ENCODE measurements at regions not wholly inside any gene's neighbourhood (a gene's known extent, or its start where the extent isn't known, plus 50 kb on each side); places are given as distances from the start of the nearest gene placed in this dataset.

- no peak for DNase-seq
Observed at GRCh38 chr11:91407842-91408241, 816.8 kb upstream of the FAT3 start.

GRCh38 chr11:91406009-91406408 lies 818.6 kb upstream of the FAT3 start:
- no peak for DNase-seq

- DNase-seq = no peak
Observed at GRCh38 chr11:91404344-91404743, 820.3 kb upstream of the FAT3 start.

- DNase-seq = no peak
Observed at GRCh38 chr11:91397134-91397468, 827.5 kb upstream of the FAT3 start.

DNA sequence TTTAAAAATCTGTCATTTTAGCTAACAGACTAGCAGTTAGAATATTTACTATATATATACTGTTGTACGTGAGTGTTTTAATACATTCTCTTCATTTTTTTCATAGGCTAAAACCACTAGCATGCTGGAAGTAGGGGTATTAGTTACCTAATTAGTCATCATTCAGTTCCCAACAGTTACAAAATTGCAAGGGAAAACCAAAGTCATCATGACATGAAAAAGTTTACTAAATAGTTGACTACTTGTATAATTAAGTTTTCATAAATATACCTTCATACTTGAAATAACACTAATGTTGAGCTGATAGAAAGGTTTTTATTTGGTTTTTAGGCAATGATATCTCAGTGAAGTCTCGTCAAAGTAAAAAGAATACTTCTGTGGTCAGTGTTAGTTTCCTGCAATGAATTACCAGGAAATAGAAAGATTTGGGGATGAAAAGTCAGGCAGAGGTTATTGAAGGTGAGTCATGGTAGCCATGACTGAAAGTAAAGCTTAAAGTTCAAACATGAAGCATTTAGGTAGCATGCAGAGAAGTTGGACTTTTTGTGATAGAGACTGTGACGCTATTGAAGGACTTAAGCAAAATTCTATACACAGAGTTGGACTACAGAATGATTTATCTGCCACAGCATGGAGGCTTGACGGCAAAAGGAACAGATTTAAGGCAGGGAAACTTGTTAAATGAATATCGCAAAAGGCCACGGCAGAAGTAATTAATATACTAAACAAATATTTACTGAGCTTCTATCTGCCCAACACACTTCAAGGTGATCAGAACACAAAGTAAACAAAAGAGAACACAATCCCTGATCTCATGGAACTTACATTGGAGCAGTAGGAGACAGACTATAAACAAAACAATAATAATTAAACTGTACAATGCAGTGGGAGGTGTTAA lies 828.1 kb upstream of the FAT3 start:
- DNase-seq = no peak

- DNase-seq = no peak
Observed at GRCh38 chr11:91394727-91395414, 829.7 kb upstream of the FAT3 start.

DNA sequence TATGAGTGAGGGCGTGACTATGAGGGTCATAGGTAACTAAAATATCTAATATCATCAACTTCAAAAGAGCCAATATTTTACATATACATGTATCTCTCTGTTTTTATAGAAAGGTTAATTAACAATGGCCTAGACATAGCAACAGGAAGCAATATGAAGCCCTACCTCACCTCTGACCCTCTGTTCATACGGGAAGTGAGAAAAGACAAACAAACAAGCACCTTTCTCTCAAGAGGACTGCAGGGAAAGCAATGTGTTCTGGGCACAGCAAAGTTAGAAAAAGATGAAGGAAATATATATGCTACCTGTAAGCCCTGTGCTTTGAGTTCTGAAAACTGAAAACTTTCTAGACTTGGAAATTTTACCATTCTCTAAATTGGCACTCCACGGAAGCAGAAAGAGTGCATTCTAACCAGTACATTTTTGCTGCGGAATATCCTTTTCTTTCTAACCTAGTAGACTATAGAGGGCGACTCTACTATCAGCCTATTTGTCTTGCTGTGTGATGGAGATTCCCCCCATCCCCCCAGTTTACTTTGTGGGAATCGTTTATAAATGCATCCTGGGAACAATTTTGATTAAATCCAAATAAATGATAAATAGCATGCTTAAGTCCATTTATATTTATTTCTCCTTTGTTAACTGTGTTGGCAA lies 830.4 kb upstream of the FAT3 start:
- no peak for DNase-seq

- no peak for DNase-seq
Observed at GRCh38 chr11:91382946-91383345, 841.7 kb upstream of the FAT3 start.

DNA sequence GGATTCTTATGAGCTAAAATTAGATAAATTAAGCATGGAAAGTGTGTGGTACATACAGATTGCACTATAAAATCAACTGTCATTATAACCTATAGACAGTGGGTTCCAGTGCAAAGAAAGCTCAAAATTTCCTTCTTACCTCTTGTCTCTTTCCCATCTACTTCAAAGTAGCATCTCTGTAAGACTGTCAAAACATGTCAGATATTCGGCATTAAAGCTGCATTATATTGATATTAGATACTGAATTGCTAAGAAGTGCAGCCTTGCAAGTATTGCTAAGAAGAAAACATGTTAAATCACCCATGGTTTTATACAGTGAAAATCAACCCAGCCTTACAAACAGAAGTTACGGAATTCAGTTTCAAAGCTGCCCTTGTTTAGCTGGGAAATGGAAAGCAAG lies 849.8 kb upstream of the FAT3 start:
- no peak for DNase-seq

GRCh38 chr11:91373497-91373896 lies 851.1 kb upstream of the FAT3 start:
- no peak for DNase-seq

- no peak for DNase-seq
Observed at GRCh38 chr11:91366816-91367215, 857.8 kb upstream of the FAT3 start.

DNA sequence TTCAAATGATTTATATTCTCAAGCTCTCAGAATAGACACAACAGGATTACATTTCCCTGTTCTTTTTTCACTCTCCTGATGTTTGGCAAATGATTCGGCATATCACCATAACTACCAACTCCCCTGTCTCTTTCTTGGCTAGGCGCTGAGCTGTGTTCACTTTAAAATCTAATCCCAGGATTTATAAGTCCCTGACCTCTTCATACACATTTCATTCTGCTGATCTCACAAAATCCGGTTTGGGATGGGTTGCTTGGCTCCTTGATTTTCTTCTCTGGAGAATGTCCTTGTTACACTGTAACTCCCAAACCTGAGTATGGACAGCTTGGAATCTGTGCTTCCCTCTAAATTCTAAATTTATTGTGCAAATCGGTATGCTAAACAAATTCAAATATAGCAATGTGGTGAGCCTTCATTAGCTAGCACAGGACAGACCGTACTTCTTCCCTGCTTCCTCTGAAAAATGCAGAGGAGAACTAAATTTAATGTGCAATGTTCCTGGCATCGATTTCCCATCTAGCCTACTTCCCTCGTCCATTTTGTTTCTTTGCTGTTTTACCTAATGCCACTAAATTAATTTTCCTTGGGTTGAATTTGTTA lies 858.5 kb upstream of the FAT3 start:
- no peak for DNase-seq

DNA sequence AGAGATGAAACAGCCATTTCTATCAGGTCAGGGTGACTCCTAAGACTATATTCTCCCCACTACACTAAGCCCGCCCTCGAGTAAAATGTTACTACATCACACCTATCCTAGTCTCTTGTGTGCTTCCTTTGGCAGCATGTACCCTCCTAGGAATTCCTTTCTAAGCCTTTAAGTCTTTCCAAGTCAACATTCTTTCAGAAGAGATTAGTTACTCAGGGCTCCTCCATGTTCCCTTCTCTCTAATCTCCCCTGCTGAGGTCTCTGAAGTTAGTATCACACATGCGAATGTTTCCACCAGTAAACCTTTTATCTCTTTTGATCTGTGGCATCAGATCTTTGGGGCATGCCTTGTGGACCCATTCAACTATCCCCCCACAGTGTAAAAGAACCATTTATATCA lies 873.7 kb upstream of the FAT3 start:
- DNase-seq = no peak

- DNase-seq = no peak
Observed at GRCh38 chr11:91326751-91327150, 897.9 kb upstream of the FAT3 start.

- no peak for DNase-seq
Observed at GRCh38 chr11:91326280-91326679, 898.3 kb upstream of the FAT3 start.

- no peak for DNase-seq
Observed at GRCh38 chr11:91314521-91314920, 910.1 kb upstream of the FAT3 start.

DNA sequence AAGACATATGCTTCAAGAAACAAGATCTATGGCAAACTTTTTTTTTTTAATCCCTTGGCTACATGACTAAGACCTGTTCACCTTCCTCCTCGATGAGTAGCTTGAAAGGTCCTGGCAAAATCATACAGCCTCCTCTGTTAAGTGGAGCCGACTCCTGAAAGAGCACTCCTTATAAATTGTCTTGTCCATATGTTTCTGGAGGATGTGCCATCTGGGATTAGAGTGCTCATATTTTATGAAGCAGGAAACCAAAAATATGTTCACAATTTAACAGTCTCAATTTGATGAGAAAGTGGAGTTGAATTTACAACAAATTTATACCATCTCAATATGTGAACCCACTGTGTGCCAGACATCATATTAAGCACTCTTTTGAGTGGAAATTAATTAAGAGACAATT lies 912.1 kb upstream of the FAT3 start:
- no peak for DNase-seq

DNA sequence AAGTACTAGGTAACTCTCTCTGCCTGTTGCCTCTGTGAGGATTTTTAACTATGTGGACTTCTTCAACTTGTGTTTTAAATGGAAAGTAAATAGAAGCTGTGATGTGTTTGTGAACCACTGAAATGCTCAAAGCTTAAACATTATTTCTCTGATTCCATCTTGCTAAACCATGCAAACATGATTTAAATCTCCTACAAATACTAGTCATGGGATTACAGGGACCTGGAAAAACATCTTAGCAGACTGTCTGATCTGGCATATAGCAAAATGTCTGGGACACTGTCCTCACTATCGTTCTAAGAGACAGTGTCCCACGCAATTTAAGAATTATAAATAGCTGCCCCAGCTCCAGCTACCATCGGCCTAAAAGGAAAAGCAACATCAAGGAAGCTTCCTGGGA lies 914.5 kb upstream of the FAT3 start:
- no peak for DNase-seq

DNA sequence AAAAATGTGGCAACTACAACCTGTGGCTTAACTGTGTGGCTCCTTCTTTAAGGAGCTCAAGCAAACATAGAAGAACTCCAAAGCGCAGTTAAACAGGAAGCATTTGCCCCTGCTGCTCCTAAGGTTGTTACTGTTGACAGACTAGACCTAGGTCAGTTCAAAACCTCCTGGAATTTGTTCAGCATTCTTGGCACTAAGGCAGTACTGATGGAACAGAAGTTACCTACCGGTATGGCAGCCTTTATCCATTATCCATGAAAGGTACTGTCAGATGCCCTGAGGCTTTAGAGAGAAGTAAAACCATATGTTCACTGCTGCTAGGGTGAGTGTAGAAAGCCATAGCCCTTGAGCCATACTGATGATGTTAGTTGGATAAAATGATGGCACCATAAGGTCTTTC lies 916.5 kb upstream of the FAT3 start:
- no peak for DNase-seq

- DNase-seq = peak; percentile 12
Observed at GRCh38 chr11:91305402-91305801, 919.2 kb upstream of the FAT3 start.

- DNase-seq = no peak
Observed at GRCh38 chr11:91303749-91304148, 920.9 kb upstream of the FAT3 start.

DNA sequence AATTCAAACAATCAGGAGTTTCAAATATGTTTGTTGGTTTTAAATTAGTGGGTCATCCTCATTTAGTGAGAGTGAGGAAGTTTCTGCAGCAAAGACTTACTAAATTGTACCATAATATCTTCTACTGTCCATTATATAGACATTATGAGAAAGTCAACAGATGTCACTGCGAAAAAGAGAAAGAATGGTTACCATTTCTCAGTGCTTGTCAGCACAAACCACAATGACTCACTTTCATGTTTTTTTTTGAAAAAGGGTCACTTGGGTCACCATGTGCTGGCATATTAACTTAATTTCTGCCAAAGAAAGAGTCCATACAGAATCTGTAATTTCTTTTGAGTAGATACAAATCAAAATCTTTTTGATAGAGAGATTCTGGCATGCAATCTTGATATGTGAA lies 924.6 kb upstream of the FAT3 start:
- no peak for DNase-seq

DNA sequence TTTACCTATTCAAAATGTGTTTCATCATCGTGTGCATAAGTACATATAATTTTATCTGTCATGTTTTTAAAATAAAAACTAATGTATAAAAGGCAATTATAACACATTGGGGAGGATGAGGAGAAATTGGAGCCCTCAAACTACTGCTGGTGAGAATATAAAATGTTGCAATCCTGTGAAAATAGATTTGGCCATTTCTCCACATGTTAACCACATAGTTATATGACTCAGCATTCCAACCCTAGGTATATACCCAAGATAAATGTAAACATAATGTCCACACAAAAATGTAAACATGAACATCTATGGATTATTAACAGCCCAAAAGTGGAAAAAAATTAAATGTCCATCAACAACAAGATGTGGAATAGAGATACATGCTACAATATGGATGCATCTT lies 928.0 kb upstream of the FAT3 start:
- no peak for DNase-seq

DNA sequence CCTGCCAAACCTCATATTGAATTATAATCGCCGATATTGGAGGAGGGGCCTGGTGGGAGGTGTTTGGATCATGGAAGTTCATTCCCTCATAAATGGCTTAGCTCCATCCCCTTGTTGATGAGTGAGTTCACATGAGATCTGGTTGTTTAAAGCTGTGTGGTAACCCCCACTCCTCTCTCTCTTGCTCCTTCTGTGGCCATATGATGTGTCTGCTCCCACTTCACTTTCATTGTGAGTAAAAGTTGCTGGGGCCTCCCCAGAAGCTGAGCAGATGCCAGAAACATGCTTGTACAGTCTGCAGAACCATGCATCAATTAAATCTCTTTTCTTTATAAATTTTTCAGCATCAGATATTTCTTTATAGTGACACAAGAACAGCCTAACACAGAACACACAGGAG lies 929.0 kb upstream of the FAT3 start:
- no peak for DNase-seq
